OCI-LY1 (cell line): ENCODE measurements at regions not wholly inside any gene's neighbourhood (a gene's known extent, or its start where the extent isn't known, plus 50 kb on each side); places are given as distances from the start of the nearest gene placed in this dataset.

Experiments
- H2AFZ ChIP-seq: fragments of 200-600 bp; sonication (generic), shearing (Covaris generic); 2 replicates; pipeline ENCODE4 v1.6.0; 2014; ENCODE audit warnings: antibody characterized with exemption, mild to moderate bottlenecking, low read length
- H3F3A ChIP-seq: fragments of 200-600 bp; sonication (generic), shearing (Covaris generic); 2 replicates; pipeline ENCODE4 v1.6.0; 2014; ENCODE audit warnings: mild to moderate bottlenecking, antibody characterized with exemption, low read length, moderate library complexity; ENCODE audit not compliant: insufficient read depth
- H3K27ac ChIP-seq: fragments of 200-600 bp; sonication (generic); 2 replicates; pipeline ENCODE4 v1.5.1; 2014; ENCODE audit warnings: low read length, mixed run types, mild to moderate bottlenecking, low read depth; ENCODE audit not compliant: poor library complexity, severe bottlenecking
- H3K27me3 ChIP-seq: fragments of 200-600 bp; sonication (generic); 2 replicates; pipeline ENCODE4 v1.6.0; 2014; ENCODE audit warnings: antibody characterized with exemption, mild to moderate bottlenecking, low read length, moderate library complexity; ENCODE audit not compliant: insufficient read depth
- H3K36me3 ChIP-seq: fragments of 200-600 bp; sonication (generic); 2 replicates; pipeline ENCODE4 v1.6.1; 2014; ENCODE audit warnings: mild to moderate bottlenecking, antibody characterized with exemption, low read length, moderate library complexity, mixed read lengths; ENCODE audit not compliant: insufficient read depth
- H3K4me1 ChIP-seq: fragments of 200-600 bp; sonication (generic); 2 replicates; pipeline ENCODE4 v1.5.1; 2014; ENCODE audit warnings: mild to moderate bottlenecking, low read length, moderate library complexity; ENCODE audit not compliant: insufficient read depth, severe bottlenecking
- H3K4me2 ChIP-seq: fragments of 200-600 bp; sonication (generic), shearing (Covaris generic); 2 replicates; pipeline ENCODE4 v1.6.1; 2014; ENCODE audit warnings: low read length
- H3K4me3 ChIP-seq: fragments of 200-600 bp; sonication (generic); 2 replicates; pipeline ENCODE4 v1.5.1; 2014; ENCODE audit warnings: low read length, low read depth, mild to moderate bottlenecking, mixed read lengths; ENCODE audit not compliant: poor library complexity, severe bottlenecking
- H3K79me2 ChIP-seq: fragments of 200-600 bp; shearing (Covaris generic); 2 replicates; pipeline ENCODE4 v1.6.1; 2016; ENCODE audit warnings: mixed run types, low read length, mixed read lengths; ENCODE audit not compliant: insufficient read depth
- H3K9ac ChIP-seq: fragments of 200-600 bp; sonication (generic), shearing (Covaris generic); 2 replicates; pipeline ENCODE4 v1.6.1; 2014; ENCODE audit warnings: mild to moderate bottlenecking, low read length, mixed read lengths
- H3K9me2 ChIP-seq: fragments of 200-600 bp; sonication (generic), shearing (Covaris generic); 2 replicates; pipeline ENCODE4 v1.6.1; 2014; ENCODE audit warnings: low read depth, mild to moderate bottlenecking, low read length, mixed read lengths
- H3K9me3 ChIP-seq: fragments of 200-600 bp; shearing (Covaris generic); 2 replicates; pipeline ENCODE4 v1.6.1; 2014; ENCODE audit warnings: low read length, mixed read lengths
- H4K20me1 ChIP-seq: fragments of 200-600 bp; sonication (generic), shearing (Covaris generic); 2 replicates; pipeline ENCODE4 v1.6.0; 2016; ENCODE audit warnings: mild to moderate bottlenecking, low read length; ENCODE audit not compliant: insufficient read depth
- CTCF ChIP-seq: fragments of 200-600 bp; sonication (generic), shearing (Covaris generic); IDR thresholded peaks from 2 replicates; pipeline ENCODE4 v1.5.1; 2017; ENCODE audit warnings: mild to moderate bottlenecking, antibody characterized with exemption, low read length, moderate library complexity, mixed read lengths
- EZH2 ChIP-seq: fragments of 200-600 bp; sonication (generic), shearing (Covaris generic); IDR thresholded peaks from 2 replicates; pipeline ENCODE4 v1.8.0; 2017; ENCODE audit warnings: borderline replicate concordance, mixed run types, mild to moderate bottlenecking, antibody characterized with exemption, low read length, moderate library complexity, mixed read lengths

GRCh38 chr2:41446266-41446665 is 601.6 kb upstream of the PKDCC start:
- no peaks in the 10 kb centered on the region for H3K4me1 ChIP-seq
- no peak overlapping the region for H3K4me2 ChIP-seq
- no peaks in the 10 kb centered on the region for H3K27me3 ChIP-seq
- no peak overlapping the region for H3K9ac ChIP-seq
- H3K9me2 ChIP-seq, result no peaks in the 10 kb centered on the region
- TF ChIP-seq CTCF (no peak), EZH2 (no peak)
- no peaks in the 10 kb centered on the region for H3K79me2 ChIP-seq
- H3K4me3 ChIP-seq, result no peak overlapping the region
- H3K27ac ChIP-seq, result no peak overlapping the region
- H3K9me3 ChIP-seq, result no peaks in the 10 kb centered on the region
- no peaks in the 10 kb centered on the region for H3F3A ChIP-seq
- no peaks in the 10 kb centered on the region for H4K20me1 ChIP-seq
- H3K36me3 ChIP-seq, result no peaks in the 10 kb centered on the region
- no peak overlapping the region for H2AFZ ChIP-seq

- Histone ChIP-seq H3K27ac (no peak overlapping the region), H4K20me1 (no peaks in the 10 kb centered on the region)
Observed at GRCh38 chr2:41448221-41448620, 599.6 kb upstream of the PKDCC start.

DNA sequence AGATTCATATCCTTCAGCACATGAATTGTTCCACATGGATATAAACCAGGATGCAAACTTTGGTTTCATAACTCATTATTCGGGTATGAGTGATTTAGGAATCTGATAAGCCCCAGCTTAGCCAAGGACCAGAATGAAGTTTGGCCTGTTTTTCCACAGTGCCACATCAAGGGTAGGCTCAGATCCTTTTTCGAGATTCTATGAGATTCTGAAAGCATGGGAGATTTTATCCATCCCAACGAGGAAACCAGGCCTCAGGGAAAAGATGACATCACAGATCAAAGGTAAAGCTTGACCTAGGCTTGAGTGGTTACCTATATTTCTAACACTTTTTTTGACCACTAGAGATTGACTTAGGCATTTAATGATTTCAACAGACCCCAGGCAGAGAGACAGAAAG is 590.8 kb upstream of the PKDCC start:
- no peaks in the 10 kb centered on the region for H3K79me2 ChIP-seq
- no peak overlapping the region for H3K9ac ChIP-seq
- H3K4me3 ChIP-seq, result no peak overlapping the region
- no peaks in the 10 kb centered on the region for H3K9me3 ChIP-seq
- no peaks in the 10 kb centered on the region for H4K20me1 ChIP-seq
- H3K4me2 ChIP-seq, result no peak overlapping the region
- TF ChIP-seq CTCF (no peak), EZH2 (no peak)
- H3K9me2 ChIP-seq, result no peaks in the 10 kb centered on the region
- H3K27me3 ChIP-seq, result no peaks in the 10 kb centered on the region
- no peak overlapping the region for H3K27ac ChIP-seq
- H3F3A ChIP-seq, result no peaks in the 10 kb centered on the region
- no peaks in the 10 kb centered on the region for H3K4me1 ChIP-seq
- H2AFZ ChIP-seq, result no peak overlapping the region
- no peaks in the 10 kb centered on the region for H3K36me3 ChIP-seq

More at GRCh38 chr2:41448221-41448620, 599.6 kb upstream of the PKDCC start:
- no peak overlapping the region for H3K9ac ChIP-seq
- no peak overlapping the region for H2AFZ ChIP-seq
- no peaks in the 10 kb centered on the region for H3K9me2 ChIP-seq
- H3K79me2 ChIP-seq, result no peaks in the 10 kb centered on the region
- no peak for TF ChIP-seq EZH2
- TF ChIP-seq CTCF, result no peak
- no peaks in the 10 kb centered on the region for H3F3A ChIP-seq
- H3K27me3 ChIP-seq, result no peaks in the 10 kb centered on the region
- no peaks in the 10 kb centered on the region for H3K4me1 ChIP-seq
- H3K9me3 ChIP-seq, result no peaks in the 10 kb centered on the region
- H3K4me2 ChIP-seq, result no peak overlapping the region
- no peak overlapping the region for H3K4me3 ChIP-seq
- no peaks in the 10 kb centered on the region for H3K36me3 ChIP-seq
